ENCODE measurements at regions not wholly inside any gene's neighbourhood (a gene's known extent, or its start where the extent isn't known, plus 50 kb on each side); places are given as distances from the start of the nearest gene placed in this dataset.

DNA sequence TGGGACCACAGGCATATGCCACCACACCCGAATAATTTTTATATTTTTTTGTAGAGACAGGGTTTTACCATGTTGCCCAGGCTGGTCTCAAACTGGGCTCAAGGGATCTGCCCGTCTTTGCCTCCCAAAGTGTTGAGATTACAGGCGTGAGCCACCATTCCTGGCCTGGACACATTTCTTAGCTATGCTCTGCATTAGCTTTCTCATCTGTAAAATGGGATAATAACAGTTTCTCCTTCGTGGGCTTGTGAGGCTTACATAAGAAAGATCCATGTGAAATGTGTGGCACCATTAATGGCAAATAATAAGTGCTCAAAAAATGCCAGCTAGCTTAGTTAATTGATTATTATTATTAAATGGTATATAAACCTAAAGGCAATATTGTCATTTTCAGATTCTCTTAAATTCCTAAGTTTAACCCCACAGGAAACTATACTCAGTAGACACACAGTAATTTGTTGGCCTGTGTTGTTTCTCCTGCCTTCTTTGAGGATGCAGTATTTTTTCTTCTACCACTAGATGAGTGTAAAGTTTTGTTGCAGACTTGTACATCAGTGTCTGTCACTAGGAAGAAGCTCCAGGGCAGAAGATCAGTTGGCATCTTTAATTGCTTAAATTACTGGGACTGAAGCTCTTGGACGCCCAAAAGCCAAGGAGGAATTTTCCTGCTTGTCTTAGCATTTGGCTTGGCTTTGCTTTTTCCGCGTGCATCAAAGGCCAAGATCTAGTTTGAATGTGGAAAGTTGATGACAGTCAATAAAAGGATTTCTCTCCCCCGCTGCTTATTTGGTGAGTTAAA, 162.3 kb upstream of the ZNF217 start:
- TF ChIP-seq POLR2A (IDR thresholded peaks at IDR 0.05) (no peak), POLR2AphosphoS5 (IDR thresholded peaks at IDR 0.05; ENCODE audit: insufficient read depth in 1 of 2, low read depth in 1 of 2) (no peak)
- TF ChIP-seq, protein P1, sequence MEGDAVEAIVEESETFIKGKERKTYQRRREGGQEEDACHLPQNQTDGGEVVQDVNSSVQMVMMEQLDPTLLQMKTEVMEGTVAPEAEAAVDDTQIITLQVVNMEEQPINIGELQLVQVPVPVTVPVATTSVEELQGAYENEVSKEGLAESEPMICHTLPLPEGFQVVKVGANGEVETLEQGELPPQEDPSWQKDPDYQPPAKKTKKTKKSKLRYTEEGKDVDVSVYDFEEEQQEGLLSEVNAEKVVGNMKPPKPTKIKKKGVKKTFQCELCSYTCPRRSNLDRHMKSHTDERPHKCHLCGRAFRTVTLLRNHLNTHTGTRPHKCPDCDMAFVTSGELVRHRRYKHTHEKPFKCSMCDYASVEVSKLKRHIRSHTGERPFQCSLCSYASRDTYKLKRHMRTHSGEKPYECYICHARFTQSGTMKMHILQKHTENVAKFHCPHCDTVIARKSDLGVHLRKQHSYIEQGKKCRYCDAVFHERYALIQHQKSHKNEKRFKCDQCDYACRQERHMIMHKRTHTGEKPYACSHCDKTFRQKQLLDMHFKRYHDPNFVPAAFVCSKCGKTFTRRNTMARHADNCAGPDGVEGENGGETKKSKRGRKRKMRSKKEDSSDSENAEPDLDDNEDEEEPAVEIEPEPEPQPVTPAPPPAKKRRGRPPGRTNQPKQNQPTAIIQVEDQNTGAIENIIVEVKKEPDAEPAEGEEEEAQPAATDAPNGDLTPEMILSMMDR (IDR thresholded peaks at IDR 0.05), result no peak

All from vagina (tissue), 2 donors.